A673 (cell line): ENCODE measurements at regions not wholly inside any gene's neighbourhood (a gene's known extent, or its start where the extent isn't known, plus 50 kb on each side); places are given as distances from the start of the nearest gene placed in this dataset.

Experiments
- BruUV-seq: library from RNA; stranded (reverse); fragments of 400-500 nt; replicated peaks from 2 replicates; lab custom pipeline; 2021; lab: Mats Ljungman, UMichigan
- CTCF ChIA-PET: fragments of 300-600 bp; sonication (Branson Sonifier 250); formaldehyde crosslinking; loops from one replicate; lab custom pipeline; 2022; ENCODE audit warnings: antibody characterized with exemption; lab: Charles Lee
- POLR2A ChIA-PET: fragments of 300-600 bp; sonication (Branson Sonifier 250); formaldehyde crosslinking; loops from one replicate; lab custom pipeline; 2022; ENCODE audit warnings: antibody characterized with exemption; ENCODE audit not compliant: low non-redundant PET; lab: Charles Lee
- DNase-seq: peaks from one replicate; pipeline ENCODE4 v3.0.0-alpha.2; 2015; ENCODE audit warnings: low spot score
- H3K27ac ChIP-seq: fragments of 200-600 bp; sonication (generic); 2 replicates; pipeline ENCODE4 v1.5.1; 2016; ENCODE audit warnings: mixed run types, low read depth, mild to moderate bottlenecking, mixed read lengths, antibody characterized with exemption, low read length; ENCODE audit not compliant: poor library complexity, severe bottlenecking
- H3K27me3 ChIP-seq: fragments of 200-600 bp; sonication (generic); replicated peaks from 2 replicates; pipeline ENCODE4 v1.6.1; 2017; ENCODE audit warnings: mixed run types, low read depth, mild to moderate bottlenecking, mixed read lengths, antibody characterized with exemption, low read length; ENCODE audit not compliant: insufficient read depth, poor library complexity
- H3K36me3 ChIP-seq: fragments of 200-600 bp; sonication (generic); 2 replicates; pipeline ENCODE4 v1.6.1; 2016; ENCODE audit warnings: mixed run types, mild to moderate bottlenecking, mixed read lengths, antibody characterized with exemption, low read length; ENCODE audit not compliant: insufficient read depth, poor library complexity, severe bottlenecking
- H3K4me1 ChIP-seq: fragments of 200-600 bp; sonication (generic); 2 replicates; pipeline ENCODE4 v1.6.1; 2017; ENCODE audit warnings: mixed run types, mild to moderate bottlenecking, mixed read lengths, antibody characterized with exemption, low read length; ENCODE audit not compliant: insufficient read depth, poor library complexity, severe bottlenecking
- H3K4me3 ChIP-seq: fragments of 200-600 bp; sonication (generic); 2 replicates; pipeline ENCODE4 v1.5.1; 2016; ENCODE audit warnings: low read depth, mixed run types, mild to moderate bottlenecking, mixed read lengths, low read length; ENCODE audit not compliant: poor library complexity, severe bottlenecking
- H3K9me3 ChIP-seq: fragments of 200-600 bp; sonication (generic); 2 replicates; pipeline ENCODE4 v1.6.1; 2016; ENCODE audit warnings: mixed run types, low read depth, mild to moderate bottlenecking, mixed read lengths, antibody characterized with exemption, low read length; ENCODE audit not compliant: poor library complexity, severe bottlenecking
- EZH2 ChIP-seq: fragments of 200-600 bp; sonication (generic); IDR thresholded peaks from 2 replicates; pipeline ENCODE4 v1.6.1; 2017; ENCODE audit warnings: borderline replicate concordance, low read depth, mild to moderate bottlenecking, mixed read lengths, antibody characterized with exemption, low read length; ENCODE audit not compliant: poor library complexity, severe bottlenecking
- intact Hi-C: fragments of 100-400 bp; cut with micrococcal nuclease; formaldehyde crosslinking; loops from one replicate; pipeline ENCODE4 v1.10.0; 2022; ENCODE audit not compliant: unreplicated experiment
- TF ChIP-seq, protein P1 (sequence below): fragments of 300-800, 200-600 bp; sonication (generic); conservative IDR thresholded peaks from 2 replicates; pipeline ENCODE4 v1.5.1; 2017; ENCODE audit warnings: low read depth, mild to moderate bottlenecking, antibody characterized with exemption, low read length, moderate library complexity, mixed read lengths

DNA sequence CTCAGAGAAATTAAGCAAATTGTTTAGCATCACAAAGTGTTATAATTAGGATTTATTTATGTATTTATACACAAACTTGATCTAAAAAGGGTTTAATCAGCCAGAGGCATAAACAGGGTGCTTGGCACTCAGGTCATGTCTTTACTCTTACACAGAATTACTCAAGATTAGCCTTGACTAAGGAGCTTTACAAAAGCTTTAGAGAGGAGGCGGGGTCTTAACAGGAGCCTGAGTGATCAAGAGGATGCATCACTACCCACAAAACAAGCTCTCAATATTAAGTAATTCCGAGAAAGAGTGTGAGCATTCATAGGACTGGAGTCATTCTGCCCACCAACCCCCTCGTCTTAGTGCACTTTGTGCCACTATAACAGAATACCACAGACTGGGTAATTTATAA, 103.0 kb downstream of the SPATA19 start:
- BruUV-seq = no TSS peak
- Histone ChIP-seq H3K4me1 (no peaks in the 10 kb centered on the region), H3K4me3 (no peak overlapping the region), H3K27ac (no peak overlapping the region), H3K36me3 (no peaks in the 10 kb centered on the region), H3K9me3 (peaks cover 7% of the 10 kb centered on the region), H3K27me3 (no peaks in the 10 kb centered on the region)
- no peak for TF ChIP-seq EZH2
- TF ChIP-seq, protein P1, sequence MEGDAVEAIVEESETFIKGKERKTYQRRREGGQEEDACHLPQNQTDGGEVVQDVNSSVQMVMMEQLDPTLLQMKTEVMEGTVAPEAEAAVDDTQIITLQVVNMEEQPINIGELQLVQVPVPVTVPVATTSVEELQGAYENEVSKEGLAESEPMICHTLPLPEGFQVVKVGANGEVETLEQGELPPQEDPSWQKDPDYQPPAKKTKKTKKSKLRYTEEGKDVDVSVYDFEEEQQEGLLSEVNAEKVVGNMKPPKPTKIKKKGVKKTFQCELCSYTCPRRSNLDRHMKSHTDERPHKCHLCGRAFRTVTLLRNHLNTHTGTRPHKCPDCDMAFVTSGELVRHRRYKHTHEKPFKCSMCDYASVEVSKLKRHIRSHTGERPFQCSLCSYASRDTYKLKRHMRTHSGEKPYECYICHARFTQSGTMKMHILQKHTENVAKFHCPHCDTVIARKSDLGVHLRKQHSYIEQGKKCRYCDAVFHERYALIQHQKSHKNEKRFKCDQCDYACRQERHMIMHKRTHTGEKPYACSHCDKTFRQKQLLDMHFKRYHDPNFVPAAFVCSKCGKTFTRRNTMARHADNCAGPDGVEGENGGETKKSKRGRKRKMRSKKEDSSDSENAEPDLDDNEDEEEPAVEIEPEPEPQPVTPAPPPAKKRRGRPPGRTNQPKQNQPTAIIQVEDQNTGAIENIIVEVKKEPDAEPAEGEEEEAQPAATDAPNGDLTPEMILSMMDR = no peak
- ChIA-PET POLR2A (no interaction called here), CTCF (no interaction called here)
- no peak for DNase-seq
- intact Hi-C loops = no loop called here

DNA sequence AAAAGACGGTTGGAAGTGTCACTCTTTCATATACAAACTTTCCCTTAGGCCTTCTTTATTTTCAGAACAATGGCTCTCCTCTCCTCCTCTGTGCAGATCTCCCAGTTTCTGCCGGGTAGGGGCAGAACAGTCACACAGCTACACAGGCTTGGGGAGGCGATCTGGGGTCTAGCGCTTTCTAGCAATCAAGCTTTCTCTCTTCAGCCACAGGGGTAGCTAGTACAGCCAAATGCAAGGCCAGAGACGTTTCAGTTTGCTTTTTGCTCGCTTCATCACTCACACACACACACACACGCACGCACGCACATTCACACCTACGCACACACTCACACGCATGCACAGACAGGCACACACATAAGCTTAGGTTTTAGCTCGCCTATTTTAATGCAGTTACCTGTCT, 104.3 kb downstream of the SPATA19 start:
- no peak overlapping the region for H3K4me3 ChIP-seq
- H3K9me3 ChIP-seq = peaks cover 13% of the 10 kb centered on the region
- DNase-seq = no peak
- intact Hi-C loops = no loop called here
- no peak for TF ChIP-seq EZH2
- TF ChIP-seq, protein P1 = no peak
- no peak overlapping the region for H3K27ac ChIP-seq
- H3K36me3 ChIP-seq = no peaks in the 10 kb centered on the region
- H3K27me3 ChIP-seq = no peaks in the 10 kb centered on the region
- POLR2A ChIA-PET = no interaction called here
- H3K4me1 ChIP-seq = no peaks in the 10 kb centered on the region
- BruUV-seq = no TSS peak
- CTCF ChIA-PET = no interaction called here

DNA sequence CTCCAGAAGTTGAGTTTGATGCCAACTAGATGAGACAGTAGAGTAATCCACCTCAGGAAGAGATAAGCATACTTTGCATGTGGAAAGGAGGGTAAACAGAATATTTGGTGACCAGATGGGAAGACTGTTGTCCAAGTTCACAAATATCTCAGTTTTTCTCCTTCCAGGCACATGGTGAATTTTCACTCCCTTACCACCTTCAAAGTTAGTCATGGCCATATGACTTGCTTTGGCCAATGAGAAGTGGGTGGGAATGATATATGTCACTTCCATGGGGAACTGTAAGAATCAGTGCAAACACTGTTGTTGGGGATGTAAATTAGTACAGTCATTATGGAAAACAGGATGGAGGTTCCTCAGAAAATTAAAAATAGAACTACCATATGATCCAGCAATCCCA, 105.8 kb downstream of the SPATA19 start:
- CTCF ChIA-PET = no interaction called here
- Histone ChIP-seq H3K27me3 (no peaks in the 10 kb centered on the region), H3K4me1 (no peaks in the 10 kb centered on the region), H3K4me3 (no peak overlapping the region), H3K36me3 (no peaks in the 10 kb centered on the region), H3K9me3 (peaks cover 14% of the 10 kb centered on the region), H3K27ac (no peak overlapping the region)
- POLR2A ChIA-PET = no interaction called here
- no peak for DNase-seq
- no peak for TF ChIP-seq EZH2
- TF ChIP-seq, protein P1 = no peak
- intact Hi-C loops = no loop called here
- no TSS peak for BruUV-seq
